SK-N-SH (cell line): ENCODE measurements at regions not wholly inside any gene's neighbourhood (a gene's known extent, or its start where the extent isn't known, plus 50 kb on each side); places are given as distances from the start of the nearest gene placed in this dataset.

Source experiments
- CTCF ChIA-PET: fragments of 300-600, 350-600 bp; formaldehyde crosslinking; extraction: SDS; loops from one replicate; lab custom pipeline; 2021; lab: Yijun Ruan, JAX
- POLR2A ChIA-PET: fragments of 350-600 bp; sonication (Branson Sonifier 250); formaldehyde crosslinking; extraction: SDS; loops from one replicate; lab custom pipeline; 2020; ENCODE audit warnings: antibody characterized with exemption, inconsistent platforms; lab: Yijun Ruan, JAX
- DNase-seq: peaks from one replicate; pipeline ENCODE4 v3.0.0; 2012
- H2AFZ ChIP-seq: fragments of 200-600 bp; sonication (generic); 2 replicates; pipeline ENCODE4 v1.8.1; 2016; ENCODE audit warnings: antibody characterized with exemption, mild to moderate bottlenecking, low read depth
- H3F3A ChIP-seq: fragments of 200-600 bp; sonication (generic); replicated peaks from 2 replicates; pipeline ENCODE3; 2016; ENCODE audit warnings: antibody characterized with exemption, mild to moderate bottlenecking; ENCODE audit not compliant: insufficient read depth
- H3K27ac ChIP-seq, 2 experiments: fragments of 200-500 bp in 1 of 2; fragments of 200-600 bp in 1 of 2; sonication (Bioruptor generic) in 1 of 2; sonication (generic), shearing (Covaris generic) in 1 of 2; 2 replicates each; pipeline versions ENCODE4 v1.5.1 to v1.6.1; 2014 to 2016; ENCODE audit warnings: low read depth in 2 of 2, inconsistent platforms in 1 of 2, low read length in 1 of 2, mild to moderate bottlenecking in 1 of 2, mixed read lengths in 1 of 2
- H3K27me3 ChIP-seq: fragments of 200-600 bp; sonication (generic), shearing (Covaris generic); 2 replicates; pipeline ENCODE4 v1.6.1; 2016; ENCODE audit warnings: mixed run types; ENCODE audit not compliant: insufficient read depth
- H3K36me3 ChIP-seq, 2 experiments: fragments of 200-500 bp in 1 of 2; fragments of 200-600 bp in 1 of 2; sonication (Bioruptor generic) in 1 of 2; sonication (generic) in 1 of 2; replicated peaks in 1 of 2; 2 replicates each; pipeline versions ENCODE3 to v1.5.1; 2014 to 2016; ENCODE audit warnings: low read length in 1 of 2, mild to moderate bottlenecking in 1 of 2; ENCODE audit not compliant: insufficient read depth in 2 of 2, control insufficient read depth in 1 of 2
- H3K4me1 ChIP-seq, 2 experiments: fragments of 200-500 bp in 1 of 2; fragments of 200-600 bp in 1 of 2; sonication (Bioruptor generic) in 1 of 2; sonication (generic), shearing (Covaris generic) in 1 of 2; 2 replicates each; pipeline versions ENCODE4 v1.5.1 to v1.6.1; 2014 to 2016; ENCODE audit warnings: low read depth in 1 of 2, low read length in 1 of 2, mixed run types in 1 of 2; ENCODE audit not compliant: insufficient read depth in 2 of 2, control insufficient read depth in 1 of 2
- H3K4me2 ChIP-seq: fragments of 200-600 bp; sonication (generic), shearing (Covaris generic); 2 replicates; pipeline ENCODE4 v1.6.1; 2017; ENCODE audit warnings: mixed run types
- H3K4me3 ChIP-seq, 2 experiments: fragments of 200-500 bp in 1 of 2; fragments of 200-600 bp in 1 of 2; sonication (Bioruptor generic) in 1 of 2; sonication (generic), shearing (Covaris generic) in 1 of 2; 2 replicates each; pipeline versions ENCODE4 v1.5.1 to v1.8.1; 2014 to 2016; ENCODE audit warnings: low read depth in 2 of 2, inconsistent platforms in 1 of 2, low read length in 1 of 2, mild to moderate bottlenecking in 1 of 2, mixed read lengths in 1 of 2, moderate library complexity in 1 of 2
- H3K79me2 ChIP-seq: fragments of 200-600 bp; sonication (generic); 2 replicates; pipeline ENCODE4 v1.8.1; 2017; ENCODE audit warnings: mild to moderate bottlenecking; ENCODE audit not compliant: insufficient read depth
- H3K9ac ChIP-seq: fragments of 200-600 bp; sonication (generic); 2 replicates; pipeline ENCODE4 v1.6.1; 2017; ENCODE audit warnings: mixed run types
- H3K9me2 ChIP-seq: fragments of 200-600 bp; sonication (generic); 2 replicates; pipeline ENCODE4 v1.6.1; 2017; ENCODE audit warnings: mixed run types
- H3K9me3 ChIP-seq: fragments of 200-600 bp; sonication (generic); 2 replicates; pipeline ENCODE4 v1.6.1; 2017; ENCODE audit warnings: mixed run types, mild to moderate bottlenecking, moderate library complexity
- H4K20me1 ChIP-seq: fragments of 200-600 bp; sonication (generic); 2 replicates; pipeline ENCODE4 v1.6.1; 2017; ENCODE audit warnings: mild to moderate bottlenecking, mixed run types; ENCODE audit not compliant: insufficient read depth
- CTCF ChIP-seq: fragments of 200-600 bp; sonication (generic); IDR thresholded peaks from 2 replicates; pipeline ENCODE4 v1.6.1; 2017; ENCODE audit warnings: antibody characterized with exemption, mild to moderate bottlenecking, moderate library complexity
- ELF1 ChIP-seq: IDR thresholded peaks from 2 replicates; pipeline ENCODE4 v1.4.0; 2012
- EP300 ChIP-seq, 2 experiments: IDR thresholded peaks; 2 replicates each; pipeline versions ENCODE4 v1.4.0 to v1.6.1; 2012; ENCODE audit warnings: borderline replicate concordance in 1 of 2, low read depth in 1 of 2, low read length in 1 of 2
- EZH2phosphoT487 ChIP-seq: fragments of 200-600 bp; sonication (generic); IDR thresholded peaks from 2 replicates; pipeline ENCODE4 v1.6.1; 2017; ENCODE audit warnings: low read depth, mixed run types, mild to moderate bottlenecking, antibody characterized with exemption, moderate library complexity, borderline replicate concordance
- IRF3 ChIP-seq: fragments of 150-350 bp; IDR thresholded peaks from 2 replicates; pipeline ENCODE4 v1.6.1; 2016; ENCODE audit warnings: mild to moderate bottlenecking, low read depth, low read length
- JUND ChIP-seq: IDR thresholded peaks from 2 replicates; pipeline ENCODE4 v1.4.0; 2012
- MEF2A ChIP-seq: IDR thresholded peaks from 2 replicates; pipeline ENCODE4 v1.4.0; 2012; ENCODE audit warnings: low read depth, borderline replicate concordance
- MXI1 ChIP-seq: IDR thresholded peaks from 2 replicates; pipeline ENCODE4 v1.6.1; 2012; ENCODE audit warnings: mild to moderate bottlenecking, low read depth, low read length, improper control_type of control experiment
- NFIC ChIP-seq: IDR thresholded peaks from 2 replicates; pipeline ENCODE4 v1.4.0; 2012; ENCODE audit warnings: borderline replicate concordance
- NRF1 ChIP-seq: IDR thresholded peaks from 2 replicates; pipeline ENCODE4 v1.6.1; 2012; ENCODE audit warnings: low read depth, mild to moderate bottlenecking, low read length
- PBX3 ChIP-seq: IDR thresholded peaks from 2 replicates; pipeline ENCODE4; 2012
- POLR2AphosphoS5 ChIP-seq: IDR thresholded peaks from 2 replicates; pipeline ENCODE4 v1.6.1; 2012; ENCODE audit warnings: low read depth, low read length
- RCOR1 ChIP-seq: fragments of 150-350 bp; IDR thresholded peaks from 2 replicates; pipeline ENCODE4 v1.6.1; 2017; ENCODE audit warnings: antibody characterized with exemption, low read length
- YY1 ChIP-seq: IDR thresholded peaks from 2 replicates; pipeline ENCODE4 v1.4.0; 2012; ENCODE audit warnings: low read depth, mild to moderate bottlenecking
- WGBS: methylation state at CpG from one replicate; pipeline ENCODE4 v1.1.6; 2017; ENCODE audit warnings: low lambda C conversion rate; 5-methylcytosine and 5-hydroxymethylcytosine counted together

GRCh38 chr2:173468266-173468793, 113.7 kb downstream of the CDCA7 start:
- H3K9me3 ChIP-seq, result no peaks in the 10 kb centered on the region
- TF ChIP-seq NRF1 (no peak), NFIC (no peak), EZH2phosphoT487 (no peak)

GRCh38 chr2:173472112-173472511, 117.4 kb downstream of the CDCA7 start:
- no peaks in the 10 kb centered on the region for H3K9me3 ChIP-seq
- H3F3A ChIP-seq, result no peaks in the 10 kb centered on the region
- H3K27ac ChIP-seq, result no peak overlapping the region
- no peaks in the 10 kb centered on the region for H4K20me1 ChIP-seq
- no peak overlapping the region for H3K4me2 ChIP-seq
- ChIA-PET CTCF (interaction anchor here (0.5 kb wide), 1 partner anchor 381 kb away, joined by 3 read pairs; no protein-coding TSS in a partner anchor), POLR2A (no interaction called here)
- H2AFZ ChIP-seq, result no peak overlapping the region
- H3K4me1 ChIP-seq, result no peaks in the 10 kb centered on the region
- no peaks in the 10 kb centered on the region for H3K79me2 ChIP-seq
- H3K4me3 ChIP-seq, result no peak overlapping the region
- DNase-seq, result no peak
- H3K9ac ChIP-seq, result no peak overlapping the region
- TF ChIP-seq PBX3 (no peak), IRF3 (no peak), EP300 (IDR thresholded peaks at IDR 0.05; ENCODE audit: borderline replicate concordance in 1 of 2, low read depth in 1 of 2, low read length in 1 of 2) (no peak), EZH2phosphoT487 (no peak)
- no peaks in the 10 kb centered on the region for H3K36me3 ChIP-seq
- no CpG with 5 or more reads among the region's 2 CpGs for WGBS
- H3K9me2 ChIP-seq, result no peaks in the 10 kb centered on the region
- H3K27me3 ChIP-seq, result peaks cover 11% of the 10 kb centered on the region; the same call in 1 of the 2 replicates

More at GRCh38 chr2:173468266-173468793, 113.7 kb downstream of the CDCA7 start:
- no peaks in the 10 kb centered on the region for H3K27me3 ChIP-seq
- CTCF ChIA-PET, result interaction anchor here (0.9 to 1.2 kb wide), 2 partner anchors 18 to 19 kb away, joined by 4 to 7 read pairs; no protein-coding TSS in a partner anchor
- WGBS, result 68% methylated on average over 3 of the region's 3 CpGs
- POLR2A ChIA-PET, result no interaction called here
- H3K36me3 ChIP-seq, result no peaks in the 10 kb centered on the region
- DNase-seq, result no peak
- H3K9ac ChIP-seq, result no peak overlapping the region
- H3F3A ChIP-seq, result no peaks in the 10 kb centered on the region
- H3K4me3 ChIP-seq, result no peak overlapping the region
- no peak overlapping the region for H3K27ac ChIP-seq
- H3K4me1 ChIP-seq, result no peaks in the 10 kb centered on the region
- H3K79me2 ChIP-seq, result no peaks in the 10 kb centered on the region
- no peak overlapping the region for H2AFZ ChIP-seq
- no peak overlapping the region for H3K4me2 ChIP-seq
- H4K20me1 ChIP-seq, result no peaks in the 10 kb centered on the region
- no peaks in the 10 kb centered on the region for H3K9me2 ChIP-seq

GRCh38 chr2:173483137-173483536, 128.5 kb downstream of the CDCA7 start:
- Histone ChIP-seq H4K20me1 (no peaks in the 10 kb centered on the region), H3K4me3 (no peak overlapping the region), H3K9me2 (no peaks in the 10 kb centered on the region), H3K27me3 (no peaks in the 10 kb centered on the region), H3K4me2 (no peak overlapping the region), H3F3A (no peaks in the 10 kb centered on the region), H3K9ac (no peak overlapping the region), H3K9me3 (no peaks in the 10 kb centered on the region), H2AFZ (no peak overlapping the region), H3K4me1 (no peaks in the 10 kb centered on the region), H3K27ac (no peak overlapping the region), H3K79me2 (no peaks in the 10 kb centered on the region), H3K36me3 (no peaks in the 10 kb centered on the region)
- 51% methylated on average over 5 of the region's 5 CpGs for WGBS
- POLR2A ChIA-PET, result no interaction called here
- DNase-seq, result no peak
- TF ChIP-seq MXI1 (no peak), ELF1 (no peak), POLR2AphosphoS5 (no peak), JUND (no peak), NRF1 (no peak), YY1 (no peak), PBX3 (no peak), CTCF (no peak), RCOR1 (no peak), MEF2A (no peak)
- CTCF ChIA-PET, result interaction anchor here (0.9 kb wide), 1 partner anchor 18 kb away, joined by 3 read pairs; no protein-coding TSS in a partner anchor
